GM12891 (cell line): ENCODE measurements at regions not wholly inside any gene's neighbourhood (a gene's known extent, or its start where the extent isn't known, plus 50 kb on each side); places are given as distances from the start of the nearest gene placed in this dataset.

Experiments used
- DNase-seq: peaks from one replicate; pipeline ENCODE4 v3.0.0; 2011; ENCODE audit warnings: low spot score; ENCODE audit not compliant: insufficient read length
- FAIRE-seq: peaks from 2 replicates; lab custom pipeline; 2011; peaks lifted over from hg19 to GRCh38; lab: Jason Lieb, UNC
- PAX5 ChIP-seq: IDR thresholded peaks from 2 replicates; pipeline ENCODE4 v1.6.1; 2011; ENCODE audit warnings: low read length, moderate library complexity, mild to moderate bottlenecking; ENCODE audit not compliant: insufficient read depth, severe bottlenecking
- POLR2A ChIP-seq: IDR thresholded peaks from 2 replicates; pipeline ENCODE4 v1.6.1; 2011; ENCODE audit warnings: low read depth, low read length, control low read depth
- POLR2AphosphoS5 ChIP-seq: IDR thresholded peaks from 2 replicates; pipeline ENCODE4 v1.6.1; 2011; ENCODE audit warnings: low read depth, low read length, control low read depth
- POU2F2 ChIP-seq: IDR thresholded peaks from 2 replicates; pipeline ENCODE4 v1.6.1; 2011; ENCODE audit warnings: low read depth, mild to moderate bottlenecking, control low read depth, low read length, moderate library complexity
- SPI1 ChIP-seq: IDR thresholded peaks from 2 replicates; pipeline ENCODE4 v1.6.1; 2011; ENCODE audit warnings: low read depth, low read length, control low read depth
- TAF1 ChIP-seq: IDR thresholded peaks from 2 replicates; pipeline ENCODE4 v1.6.1; 2011; ENCODE audit warnings: low read depth, low read length, control low read depth

GRCh38 chr18:39843546-39843945 is 2111.5 kb upstream of the PIK3C3 start:
- DNase-seq: no peak
- no peak for FAIRE-seq
- TF ChIP-seq SPI1: no peak
- TF ChIP-seq POU2F2: no peak
- TF ChIP-seq PAX5: no peak
- TF ChIP-seq TAF1: no peak
- TF ChIP-seq POLR2A: no peak
- no peak for TF ChIP-seq POLR2AphosphoS5

- TF ChIP-seq POU2F2 (no peak), SPI1 (no peak), POLR2A (no peak), PAX5 (no peak), TAF1 (no peak), POLR2AphosphoS5 (no peak)
- no peak for FAIRE-seq
- no peak for DNase-seq
Observed at GRCh38 chr18:39842366-39842914, 2112.6 kb upstream of the PIK3C3 start.

GRCh38 chr18:39841482-39842365 is 2113.3 kb upstream of the PIK3C3 start:
- FAIRE-seq (no peak), DNase-seq (no peak)
- TF ChIP-seq POU2F2 (no peak), PAX5 (no peak), SPI1 (no peak)

GRCh38 chr18:39840856-39841481 is 2114.1 kb upstream of the PIK3C3 start:
- DNase-seq: no peak
- TF ChIP-seq TAF1: no peak
- TF ChIP-seq POLR2AphosphoS5: no peak
- TF ChIP-seq PAX5: no peak
- TF ChIP-seq POU2F2: no peak
- TF ChIP-seq SPI1: no peak
- no peak for TF ChIP-seq POLR2A
- no peak for FAIRE-seq

GRCh38 chr18:39840406-39840805 is 2114.6 kb upstream of the PIK3C3 start:
- DNase-seq (no peak), FAIRE-seq (no peak)

GRCh38 chr18:39839782-39840181 is 2115.3 kb upstream of the PIK3C3 start:
- no peak for DNase-seq
- no peak for TF ChIP-seq PAX5
- no peak for TF ChIP-seq POLR2A
- TF ChIP-seq TAF1: no peak
- TF ChIP-seq POU2F2: no peak
- TF ChIP-seq SPI1: no peak
- TF ChIP-seq POLR2AphosphoS5: no peak
- no peak for FAIRE-seq

More at GRCh38 chr18:39840406-39840805, 2114.6 kb upstream of the PIK3C3 start:
- no peak for TF ChIP-seq POLR2AphosphoS5
- TF ChIP-seq SPI1: no peak
- no peak for TF ChIP-seq TAF1
- TF ChIP-seq POLR2A: no peak
- TF ChIP-seq PAX5: no peak
- no peak for TF ChIP-seq POU2F2

GRCh38 chr18:39838831-39839230 is 2116.2 kb upstream of the PIK3C3 start:
- FAIRE-seq (no peak), DNase-seq (no peak)
- TF ChIP-seq POLR2AphosphoS5 (no peak), TAF1 (no peak), POU2F2 (no peak), SPI1 (no peak), PAX5 (no peak), POLR2A (no peak)

GRCh38 chr18:39835303-39836030 is 2119.6 kb upstream of the PIK3C3 start:
- no peak for DNase-seq
- no peak for FAIRE-seq
- TF ChIP-seq POLR2AphosphoS5: no peak
- no peak for TF ChIP-seq POU2F2
- no peak for TF ChIP-seq POLR2A

- no peak for TF ChIP-seq POU2F2
- no peak for TF ChIP-seq POLR2AphosphoS5
- no peak for TF ChIP-seq PAX5
- TF ChIP-seq TAF1: no peak
- TF ChIP-seq SPI1: no peak
- TF ChIP-seq POLR2A: no peak
- DNase-seq (no peak), FAIRE-seq (no peak)
Observed at GRCh38 chr18:39834636-39835035, 2120.4 kb upstream of the PIK3C3 start.
